GM19043 (cell line): ENCODE measurements at regions not wholly inside any gene's neighbourhood (a gene's known extent, or its start where the extent isn't known, plus 50 kb on each side); places are given as distances from the start of the nearest gene placed in this dataset.
"Not testable (repeated sequence)": the region's sequence is repeated elsewhere in the genome, so short reads cannot be mapped to it uniquely, and the experiment has no call there.

Experiments used
- ATAC-seq: cut with Tn5 transposase; IDR thresholded peaks from one replicate; pipeline ENCODE4 v1.9.1; 2021; ENCODE audit warnings: low read depth; ENCODE audit not compliant: unreplicated experiment

DNA sequence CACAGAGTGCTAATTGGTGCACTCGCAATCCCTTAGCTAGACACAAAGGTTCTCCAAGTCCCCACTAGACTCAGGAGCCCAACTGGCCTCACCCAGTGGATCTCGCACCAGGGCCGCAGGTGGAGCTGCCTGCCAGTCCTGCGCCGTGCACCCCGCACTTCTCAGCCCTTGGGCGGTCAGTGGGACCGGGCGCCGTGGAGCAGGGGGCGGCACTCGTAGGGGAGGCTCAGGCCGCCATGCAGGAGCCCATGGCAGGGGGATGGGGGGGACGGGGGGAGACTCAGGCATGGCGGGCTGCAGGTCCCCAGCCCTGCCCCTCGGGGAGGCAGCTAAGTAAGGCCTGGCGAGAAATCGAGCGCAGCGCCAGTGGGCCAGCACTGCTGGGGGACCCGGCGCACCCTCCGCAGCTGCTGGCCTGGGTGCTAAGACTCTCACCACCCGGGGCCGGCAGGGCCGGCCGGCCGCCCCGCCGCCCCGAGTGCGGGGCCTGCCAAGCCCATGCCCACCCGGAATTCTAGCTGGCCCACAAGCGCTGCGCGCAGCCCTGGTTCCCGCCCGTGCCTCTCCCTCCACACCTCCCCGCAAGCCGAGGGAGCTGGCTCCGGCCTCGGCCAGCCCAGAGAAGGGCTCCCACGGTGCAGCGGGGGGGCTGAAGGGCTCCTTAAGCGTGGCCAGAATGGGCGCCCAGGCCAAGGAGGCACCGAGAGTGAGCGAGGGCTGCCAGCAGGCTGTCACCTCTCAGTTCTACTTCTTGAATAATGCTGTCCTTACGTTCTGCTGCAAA is 258.2 kb downstream of the GALC start:
- not testable (repeated sequence) for ATAC-seq

DNA sequence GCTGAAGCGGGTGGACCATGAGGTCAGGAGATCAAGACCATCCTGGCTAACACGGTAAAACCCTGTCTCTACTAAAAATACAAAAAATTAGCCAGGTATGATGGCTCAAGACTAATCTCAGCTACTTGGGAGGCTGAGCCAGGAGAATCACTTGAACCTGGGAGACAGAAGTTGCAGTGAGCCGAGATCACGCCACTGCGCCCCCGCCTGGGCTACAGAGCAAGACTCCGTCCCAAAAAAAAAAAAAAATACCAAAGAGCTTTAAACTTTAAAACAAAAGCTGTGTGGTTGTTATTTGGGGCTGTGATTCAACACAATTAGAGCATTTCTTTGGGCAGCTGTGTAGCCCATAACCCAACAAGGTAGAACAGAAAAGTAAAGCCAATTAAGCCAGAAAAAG is 259.9 kb downstream of the GALC start:
- ATAC-seq: not testable (repeated sequence)

DNA sequence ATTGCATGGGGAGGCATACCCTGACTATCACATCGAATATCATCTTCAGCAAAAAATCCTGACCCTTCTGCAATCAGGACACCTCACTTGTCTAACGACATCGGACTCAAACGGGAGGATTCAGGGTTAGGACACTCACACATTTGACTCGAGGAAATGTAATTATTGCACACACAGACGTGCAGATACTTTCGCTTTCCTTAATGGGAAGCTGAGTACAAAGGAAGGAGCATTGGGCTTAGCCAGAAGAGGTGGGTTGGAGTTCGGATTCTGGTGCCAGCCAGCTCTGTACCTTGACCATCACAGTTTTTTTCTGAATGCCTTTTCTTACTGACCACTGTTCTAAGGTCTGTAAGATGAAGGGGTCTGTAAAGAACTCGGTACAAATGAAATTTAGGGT is 260.4 kb downstream of the GALC start:
- ATAC-seq: no peak

DNA sequence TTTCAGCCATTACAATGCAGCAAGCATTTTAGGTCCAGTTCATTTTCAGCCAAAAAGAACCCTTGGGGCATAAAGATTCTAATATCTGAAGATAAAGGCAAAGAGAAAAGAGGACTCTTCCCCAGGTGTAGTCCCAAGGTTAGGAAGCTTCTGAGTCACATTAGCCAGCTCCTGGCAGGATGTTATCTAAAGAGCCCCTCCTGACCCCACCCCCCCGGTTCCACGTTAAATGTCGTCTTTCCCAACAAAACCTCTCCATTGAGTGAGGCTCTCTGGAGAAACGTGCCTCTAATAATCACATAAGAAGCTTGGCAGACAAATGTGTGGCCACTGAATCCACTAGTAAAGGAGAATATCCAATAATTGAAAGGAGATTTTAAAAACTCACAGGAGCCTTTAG is 267.7 kb downstream of the GALC start:
- ATAC-seq: no peak

DNA sequence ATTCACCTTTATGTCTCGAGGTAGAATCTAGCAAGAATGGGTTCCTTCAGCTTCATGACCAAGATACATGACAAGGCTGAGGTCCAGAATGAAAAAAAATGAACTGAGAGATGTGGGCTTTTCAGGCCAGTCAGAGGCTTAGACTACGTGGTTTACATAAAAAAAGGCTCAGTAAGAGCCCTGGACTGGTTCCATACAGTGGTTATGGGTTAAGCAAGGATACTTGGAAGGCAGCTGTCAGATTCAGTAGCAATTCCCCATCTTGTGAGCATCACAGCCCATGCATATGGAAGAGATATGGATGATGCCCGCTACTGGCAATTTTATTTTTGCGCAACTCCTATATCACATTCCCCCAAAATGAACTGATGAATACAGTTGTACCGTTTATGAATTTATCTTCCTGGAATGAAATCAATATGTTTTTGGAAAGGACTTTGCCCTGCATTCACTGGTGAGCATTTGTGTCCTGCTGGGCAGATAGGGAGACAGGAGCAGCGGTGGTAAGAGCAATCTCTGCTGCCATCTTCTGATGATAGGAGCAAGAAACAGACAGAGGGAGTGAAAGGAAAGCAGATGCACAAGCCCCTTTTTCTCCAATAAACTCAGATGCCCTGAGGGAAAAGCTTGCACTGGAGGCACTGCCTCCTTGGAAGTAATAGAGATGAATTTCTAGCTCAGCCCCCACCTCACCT is 280.4 kb downstream of the GALC start:
- ATAC-seq: no peak

DNA sequence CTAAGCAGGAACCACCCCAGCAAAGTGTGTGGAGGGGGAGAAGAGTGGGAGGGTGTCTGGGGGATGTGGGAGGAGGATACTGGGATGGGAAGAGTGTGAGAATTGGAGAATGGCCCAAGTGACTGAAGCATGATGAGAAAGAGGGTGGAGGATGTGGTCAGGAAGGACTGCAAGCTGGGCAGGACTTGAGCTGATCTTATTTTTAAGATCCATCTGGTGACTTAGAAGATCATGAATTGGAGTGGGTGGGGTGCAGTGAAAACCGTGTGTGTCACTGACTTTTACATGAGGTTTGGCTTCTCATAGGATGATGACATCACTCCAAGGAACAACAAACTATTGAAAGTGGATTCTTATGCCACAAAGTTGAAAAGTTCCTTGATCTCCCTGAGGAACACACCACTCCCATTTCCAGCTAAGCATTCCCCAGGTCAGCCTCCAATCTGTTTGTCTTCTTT is 287.5 kb downstream of the GALC start:
- no peak for ATAC-seq

DNA sequence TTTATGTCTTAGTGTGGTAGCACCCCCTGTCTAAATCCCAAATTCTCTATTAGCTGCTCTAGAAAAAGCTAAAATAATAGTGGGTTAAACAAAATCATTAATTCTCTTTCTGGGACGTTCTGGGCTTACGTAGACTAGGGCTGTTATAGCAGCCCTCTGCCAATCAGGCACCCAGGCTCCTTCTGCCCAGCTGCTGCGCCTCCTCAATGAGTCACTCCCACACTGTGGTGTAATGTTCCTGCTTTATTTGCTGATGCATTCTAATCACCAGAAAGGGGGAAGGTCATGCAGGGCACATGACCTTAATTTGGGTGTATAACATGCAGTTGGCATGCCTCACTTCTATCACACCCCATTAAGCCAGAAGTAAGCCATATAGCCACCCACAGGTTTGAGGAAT is 294.5 kb downstream of the GALC start:
- ATAC-seq: no peak

DNA sequence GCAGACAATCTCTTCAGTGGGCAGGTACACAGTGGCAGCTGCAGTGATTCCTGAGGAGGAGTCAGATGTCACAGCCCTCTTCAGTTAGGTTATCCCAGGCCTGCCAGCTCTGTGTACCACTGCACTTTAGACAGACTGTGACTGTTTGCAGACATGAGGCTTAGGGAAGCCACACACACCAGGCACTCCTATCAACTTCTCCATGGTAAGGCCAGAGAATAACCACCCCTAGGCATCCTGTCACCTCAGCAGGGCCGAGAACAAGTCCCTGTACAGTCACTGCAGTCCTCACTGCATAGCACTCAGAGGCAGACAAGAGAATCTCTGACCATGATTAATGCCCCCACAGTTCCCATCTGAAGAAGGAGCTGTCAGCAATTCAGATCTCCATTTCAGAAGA is 296.5 kb downstream of the GALC start:
- no peak for ATAC-seq

DNA sequence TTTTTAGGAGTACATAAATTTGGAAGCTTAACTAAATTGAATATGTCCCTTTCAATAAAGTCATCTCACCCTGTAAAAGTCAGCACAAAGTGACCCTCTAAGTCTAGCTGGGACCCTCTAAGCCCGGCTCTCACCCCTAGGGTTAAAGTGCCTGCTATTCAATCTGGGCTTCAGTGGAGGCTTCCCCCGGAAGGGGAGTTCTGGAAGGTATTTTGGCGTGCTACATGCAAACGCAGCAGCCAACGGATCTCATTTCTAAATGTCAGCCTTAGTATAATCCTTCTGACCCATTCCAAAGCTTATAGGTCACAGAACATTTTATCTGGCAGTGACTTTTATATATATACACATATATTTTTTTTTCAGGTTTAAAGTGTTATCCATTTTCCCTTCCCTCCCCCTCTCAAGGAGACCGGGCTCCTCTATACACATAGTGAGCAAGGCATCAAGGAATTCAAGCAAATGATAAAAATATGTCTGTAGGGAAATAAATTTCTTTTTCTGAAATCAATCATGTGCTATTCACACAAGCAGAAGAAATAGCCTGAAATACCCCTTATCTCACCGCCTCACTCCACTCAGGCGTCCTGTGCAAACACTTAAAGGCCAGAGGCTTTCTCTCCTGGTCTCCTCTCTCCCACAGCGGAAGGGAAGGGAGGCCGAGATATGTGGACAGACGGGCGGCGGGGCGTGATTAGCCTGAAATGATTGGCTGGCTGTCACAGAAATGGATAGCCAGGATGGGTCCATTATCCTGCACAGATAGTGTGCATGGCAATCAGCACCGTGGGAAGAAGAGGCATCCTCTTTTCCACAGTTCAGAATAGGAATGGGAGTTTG is 301.7 kb downstream of the GALC start:
- no peak for ATAC-seq

DNA sequence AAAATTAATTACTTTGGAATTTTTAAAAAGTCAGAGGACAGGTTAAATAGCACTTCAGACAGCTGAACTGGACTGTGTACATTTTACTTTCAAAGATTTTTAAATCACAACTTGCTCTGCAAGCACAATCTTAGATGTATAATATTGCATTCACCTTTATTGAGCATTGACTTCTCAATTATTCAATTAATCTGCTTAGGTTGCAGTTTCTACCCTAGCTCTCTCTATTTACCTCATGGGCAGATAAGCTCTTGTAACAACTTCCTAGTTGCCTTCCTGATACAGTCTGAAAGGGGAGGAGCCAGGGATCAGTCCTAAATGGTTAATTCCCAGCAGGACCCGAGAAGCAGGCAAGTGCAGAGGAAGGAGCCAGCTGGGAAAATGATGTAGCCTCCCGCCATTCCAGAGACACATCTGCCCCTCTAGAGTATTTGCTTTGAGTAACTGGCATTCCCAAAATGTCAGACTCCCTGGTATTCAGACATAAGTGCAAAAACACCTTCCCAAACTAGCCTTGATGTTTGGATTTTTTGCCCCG is 302.8 kb downstream of the GALC start:
- no peak for ATAC-seq

DNA sequence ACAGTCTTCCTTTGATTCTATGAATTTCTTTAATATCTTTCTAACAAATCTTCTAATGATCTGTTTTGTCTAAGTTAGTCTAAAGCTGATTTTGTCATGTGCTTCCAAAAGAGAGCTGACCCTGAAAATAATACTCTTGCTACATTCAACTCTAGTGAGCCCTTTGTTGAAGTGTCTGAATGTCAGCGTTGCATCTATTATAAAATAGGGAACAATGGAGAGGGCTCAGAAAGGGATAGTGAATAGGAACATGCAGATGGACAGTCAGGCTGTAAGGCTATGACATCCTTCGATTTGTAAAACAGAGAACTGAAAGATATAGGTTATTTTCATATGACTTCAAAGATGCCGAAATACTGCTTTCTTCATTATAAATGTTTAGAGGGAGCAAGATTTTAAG is 304.5 kb downstream of the GALC start:
- no peak for ATAC-seq

DNA sequence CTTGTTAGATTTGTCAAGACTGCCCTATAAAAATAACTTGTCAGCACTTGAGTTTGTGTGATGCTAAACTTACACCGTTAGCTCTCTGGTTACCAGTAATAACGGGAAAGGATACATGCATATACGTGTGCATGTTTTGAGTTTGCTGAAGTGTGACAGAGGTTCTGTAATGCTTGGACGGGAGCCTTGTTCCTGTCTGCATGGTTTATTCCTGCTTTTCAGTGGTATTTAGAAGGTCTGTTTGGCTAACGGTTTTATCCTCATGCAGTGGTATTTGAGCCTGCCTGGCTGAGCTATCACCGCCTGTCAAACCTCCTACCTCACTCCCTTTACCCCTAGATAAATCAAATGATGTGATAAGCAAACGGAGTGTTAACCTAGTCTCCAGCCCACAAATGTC is 305.6 kb downstream of the GALC start:
- no peak for ATAC-seq

DNA sequence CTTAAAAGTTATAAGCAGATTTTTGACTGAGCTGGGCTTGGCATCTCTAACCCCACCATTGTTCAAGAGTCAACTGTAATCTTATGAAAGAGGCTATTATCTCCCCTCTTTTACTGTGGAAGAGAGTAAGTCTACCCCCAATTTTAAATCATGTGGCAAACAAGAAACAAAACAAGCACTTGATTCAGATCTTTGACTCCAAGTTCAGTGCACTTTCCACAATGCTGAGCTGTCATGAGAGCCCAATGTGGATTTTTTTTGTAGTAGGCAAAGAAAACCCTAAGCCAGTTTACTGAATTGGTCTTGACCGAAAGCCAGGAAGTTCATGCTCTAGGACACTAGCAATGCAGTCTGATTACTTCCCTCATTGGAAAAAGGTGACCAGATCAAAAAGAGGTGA is 306.2 kb downstream of the GALC start:
- ATAC-seq: no peak

DNA sequence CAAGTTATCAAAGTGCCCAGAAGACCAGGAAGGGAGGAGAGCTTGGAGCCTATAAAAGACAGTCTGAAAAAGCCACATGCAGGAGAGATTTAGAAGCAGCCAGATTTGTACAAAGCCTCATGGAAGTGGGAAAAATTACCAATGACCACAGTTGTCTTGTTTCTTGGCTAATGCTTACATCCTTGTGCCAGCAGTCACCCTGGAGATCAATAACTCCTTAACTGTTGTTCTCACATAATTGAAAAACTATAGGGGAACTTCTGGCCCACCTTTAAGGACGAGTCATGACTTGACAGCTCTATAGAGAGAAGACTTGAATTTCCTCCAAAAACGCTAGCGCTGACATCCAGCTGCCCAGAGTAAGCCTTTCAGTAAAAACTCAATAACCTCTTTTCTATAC is 313.1 kb downstream of the GALC start:
- ATAC-seq: no peak

DNA sequence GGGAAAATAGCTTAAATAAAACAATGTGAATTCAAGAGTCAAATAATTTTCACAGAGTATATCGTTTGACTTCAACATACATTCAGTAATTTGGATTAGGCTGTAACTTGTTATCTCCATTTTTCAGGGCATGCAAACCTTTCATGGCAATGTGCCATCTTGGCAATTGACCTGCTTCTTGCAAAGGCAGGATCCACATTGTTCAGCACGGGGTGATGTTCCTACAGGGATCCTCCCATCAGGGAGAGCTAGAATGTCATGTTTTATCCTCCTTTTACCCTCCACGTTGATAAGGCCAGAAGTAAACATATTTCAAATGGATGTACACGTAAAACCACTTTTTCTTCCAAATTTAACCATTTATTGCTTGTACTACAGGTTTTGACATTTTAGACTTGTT is 314.4 kb downstream of the GALC start:
- ATAC-seq: no peak

DNA sequence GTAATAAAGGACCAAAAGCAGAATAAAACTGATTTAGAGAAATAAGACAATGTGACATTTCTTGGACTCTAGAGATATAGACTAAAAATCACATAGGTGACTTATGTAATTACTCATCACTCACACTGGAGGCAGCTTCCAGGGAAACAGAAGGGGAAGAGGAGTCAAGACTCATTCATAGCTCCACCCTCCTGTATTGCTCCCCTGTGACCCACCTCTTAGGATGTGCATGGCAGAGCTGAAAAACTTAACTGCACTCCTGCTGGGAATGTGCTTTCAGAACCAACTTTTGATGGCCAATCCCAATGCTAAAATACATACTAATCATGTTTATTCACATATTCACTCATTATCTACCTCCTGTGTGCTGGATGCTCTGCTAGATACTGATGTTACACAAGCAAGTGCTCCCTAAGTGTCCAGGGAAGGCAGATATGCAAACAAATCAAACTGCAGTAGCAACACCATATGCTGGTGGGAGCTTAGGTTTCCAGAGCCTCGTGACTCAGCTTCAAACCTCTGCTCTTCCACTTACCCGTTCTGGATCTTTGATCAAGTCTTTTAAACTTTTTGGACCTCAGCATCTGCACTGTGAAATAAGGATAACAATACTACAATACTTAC is 316.1 kb downstream of the GALC start:
- no peak for ATAC-seq

DNA sequence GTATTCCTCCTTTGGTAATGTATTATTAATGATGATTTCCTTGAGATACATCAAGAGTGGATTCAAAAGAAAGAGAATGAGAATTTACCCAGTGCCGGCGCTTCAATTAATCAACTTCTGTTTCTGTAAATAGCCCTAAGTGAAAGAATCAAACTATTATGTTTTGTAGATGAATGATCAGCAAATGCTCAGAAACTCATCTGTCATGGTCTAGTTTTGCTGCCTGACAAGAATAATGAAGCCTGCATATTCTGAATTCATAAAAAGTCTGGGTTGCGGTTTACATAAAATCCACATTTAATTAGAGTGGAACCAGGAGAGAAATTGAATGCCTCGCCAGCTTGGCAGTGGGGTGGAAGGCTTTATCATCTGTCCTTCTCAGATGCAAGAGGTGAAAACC is 325.3 kb downstream of the GALC start:
- ATAC-seq: no peak

DNA sequence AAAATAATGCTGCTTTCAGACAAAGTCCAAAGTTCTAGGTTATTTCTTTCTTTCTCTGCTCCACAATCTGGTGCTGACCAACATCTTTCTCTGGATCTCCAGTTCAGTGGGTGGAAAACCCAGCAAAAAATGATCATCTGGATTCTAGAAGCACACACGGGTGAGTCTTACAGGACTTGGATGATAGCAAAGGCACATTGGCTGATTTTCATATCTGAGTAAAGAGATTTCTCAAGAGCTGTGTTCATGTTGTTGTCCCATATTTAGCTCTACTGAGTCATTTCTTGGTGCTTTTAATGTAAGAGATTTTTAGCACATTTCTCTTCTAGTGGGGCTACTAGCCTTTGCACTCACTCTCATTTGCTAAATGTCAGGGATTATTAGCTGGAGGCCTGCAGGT is 336.7 kb downstream of the GALC start:
- no peak for ATAC-seq

DNA sequence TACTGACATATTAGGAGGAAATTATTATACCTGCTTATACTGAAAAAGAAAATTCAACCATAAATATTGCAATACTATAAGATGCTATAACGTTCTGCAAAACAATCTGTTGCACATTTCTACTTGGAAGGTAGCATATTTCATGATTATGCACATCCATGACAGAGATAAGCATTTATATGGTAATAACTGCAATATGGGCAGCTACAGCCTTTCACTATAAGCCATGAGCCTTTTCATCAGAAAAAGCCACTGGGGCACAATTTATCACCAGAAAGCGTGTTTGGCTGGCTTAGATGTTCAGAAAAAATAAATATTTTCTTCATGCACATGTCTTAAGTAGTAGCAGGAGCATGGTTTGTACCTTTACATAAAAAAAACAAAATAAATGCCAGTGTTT is 340.7 kb downstream of the GALC start:
- no peak for ATAC-seq

DNA sequence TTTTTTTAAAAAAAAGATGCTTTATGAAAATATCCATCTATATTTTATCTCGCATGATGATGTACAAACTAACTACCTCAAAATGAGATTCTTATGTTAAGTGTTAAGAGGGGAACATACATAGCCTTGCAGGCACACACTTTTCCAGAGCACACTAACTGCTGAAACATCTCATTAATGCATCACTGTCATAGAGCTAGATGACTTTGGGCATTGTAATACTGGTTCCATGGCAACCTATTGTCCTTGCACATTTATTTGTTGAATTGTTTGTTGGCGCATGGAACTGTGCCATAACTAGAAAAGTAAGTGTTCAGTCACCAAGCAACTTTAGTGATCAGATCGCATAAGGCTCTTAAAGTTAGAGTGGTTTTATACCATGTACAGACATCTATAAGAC is 348.3 kb downstream of the GALC start:
- ATAC-seq: no peak

DNA sequence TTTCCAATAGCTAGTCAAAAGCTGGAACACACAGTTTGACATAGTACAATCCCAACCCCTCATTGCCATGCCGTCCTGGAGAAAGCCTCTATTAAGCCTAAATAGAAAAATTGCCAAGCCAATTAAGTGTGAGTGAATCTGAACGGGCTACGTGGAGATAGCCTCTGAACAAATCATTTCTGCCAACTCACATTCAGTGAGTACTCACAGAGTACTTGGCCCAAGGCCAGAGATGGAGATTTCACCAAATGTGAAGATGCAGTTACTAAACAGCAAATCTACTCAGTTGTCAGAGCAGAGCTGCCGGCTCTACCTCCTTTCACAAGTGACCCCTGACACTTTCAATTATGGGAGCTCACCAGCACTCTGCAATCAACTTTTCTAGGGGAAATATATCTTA is 350.0 kb downstream of the GALC start:
- no peak for ATAC-seq
